Vagina (tissue), 2 donors: ENCODE measurements at regions not wholly inside any gene's neighbourhood (a gene's known extent, or its start where the extent isn't known, plus 50 kb on each side); places are given as distances from the start of the nearest gene placed in this dataset.

Experiments used
- POLR2A ChIP-seq, 2 donors: fragments of 450-650 bp; IDR thresholded peaks; one replicate each; pipeline ENCODE4 v1.6.1; 2017; ENCODE audit warnings: antibody characterized with exemption in 2 of 2, mild to moderate bottlenecking in 2 of 2, moderate library complexity in 2 of 2
- POLR2AphosphoS5 ChIP-seq, 2 donors: sonication (generic); formaldehyde crosslinking; IDR thresholded peaks; one replicate each; pipeline ENCODE4 v1.9.0; 2017; ENCODE audit warnings: antibody characterized with exemption in 2 of 2, mild to moderate bottlenecking in 2 of 2, low read depth in 1 of 2; ENCODE audit not compliant: insufficient read depth in 1 of 2
- TF ChIP-seq, protein P1 (sequence below), 3 experiments: fragments of 450-650 bp in 2 of 3; fragments of 200-600 bp in 1 of 3; sonication (generic) in 1 of 3; IDR thresholded peaks; one replicate each; pipeline ENCODE4 v1.5.1; 2017 to 2019; ENCODE audit warnings: antibody characterized with exemption in 3 of 3, mild to moderate bottlenecking in 2 of 3, moderate library complexity in 2 of 3

GRCh38 chr6:170106906-170107525, 183.9 kb downstream of the DLL1 start:
- TF ChIP-seq, protein P1, sequence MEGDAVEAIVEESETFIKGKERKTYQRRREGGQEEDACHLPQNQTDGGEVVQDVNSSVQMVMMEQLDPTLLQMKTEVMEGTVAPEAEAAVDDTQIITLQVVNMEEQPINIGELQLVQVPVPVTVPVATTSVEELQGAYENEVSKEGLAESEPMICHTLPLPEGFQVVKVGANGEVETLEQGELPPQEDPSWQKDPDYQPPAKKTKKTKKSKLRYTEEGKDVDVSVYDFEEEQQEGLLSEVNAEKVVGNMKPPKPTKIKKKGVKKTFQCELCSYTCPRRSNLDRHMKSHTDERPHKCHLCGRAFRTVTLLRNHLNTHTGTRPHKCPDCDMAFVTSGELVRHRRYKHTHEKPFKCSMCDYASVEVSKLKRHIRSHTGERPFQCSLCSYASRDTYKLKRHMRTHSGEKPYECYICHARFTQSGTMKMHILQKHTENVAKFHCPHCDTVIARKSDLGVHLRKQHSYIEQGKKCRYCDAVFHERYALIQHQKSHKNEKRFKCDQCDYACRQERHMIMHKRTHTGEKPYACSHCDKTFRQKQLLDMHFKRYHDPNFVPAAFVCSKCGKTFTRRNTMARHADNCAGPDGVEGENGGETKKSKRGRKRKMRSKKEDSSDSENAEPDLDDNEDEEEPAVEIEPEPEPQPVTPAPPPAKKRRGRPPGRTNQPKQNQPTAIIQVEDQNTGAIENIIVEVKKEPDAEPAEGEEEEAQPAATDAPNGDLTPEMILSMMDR (IDR thresholded peaks at IDR 0.05) = no peak
- TF ChIP-seq POLR2A (IDR thresholded peaks at IDR 0.05) (no peak), POLR2AphosphoS5 (IDR thresholded peaks at IDR 0.05; ENCODE audit: insufficient read depth in 1 of 2, low read depth in 1 of 2) (no peak)
